PC-3 (cell line): ENCODE measurements at regions not wholly inside any gene's neighbourhood (a gene's known extent, or its start where the extent isn't known, plus 50 kb on each side); places are given as distances from the start of the nearest gene placed in this dataset.
"Not testable (repeated sequence)": the region's sequence is repeated elsewhere in the genome, so short reads cannot be mapped to it uniquely, and the experiment has no call there.

ENCODE experiments used
- ATAC-seq: fragments of 200-7000 bp; cut with Tn5 transposase; 2 replicates; pipeline ENCODE4 v1.9.1; 2020; ENCODE audit warnings: mild to moderate bottlenecking, moderate library complexity
- BruUV-seq: library from RNA; stranded (reverse); fragments of 400-500 nt; replicated peaks from 2 replicates; lab custom pipeline; 2021; lab: Mats Ljungman, UMichigan
- CTCF ChIA-PET: fragments of 300-600 bp; sonication (Branson Sonifier 250); formaldehyde crosslinking; loops from one replicate; lab custom pipeline; 2022; ENCODE audit warnings: antibody characterized with exemption; lab: Charles Lee
- POLR2A ChIA-PET: fragments of 300-600 bp; sonication (Branson Sonifier 250); formaldehyde crosslinking; loops from one replicate; lab custom pipeline; 2022; ENCODE audit warnings: antibody characterized with exemption; ENCODE audit not compliant: unreplicated experiment; lab: Charles Lee
- DNase-seq: peaks from one replicate; pipeline ENCODE4 v3.0.0-alpha.2; 2015
- H2AFZ ChIP-seq: fragments of 300-600 bp; sonication (generic); 2 replicates; pipeline ENCODE4 v1.6.0; 2016; ENCODE audit warnings: antibody characterized with exemption, low read length
- H3F3A ChIP-seq: fragments of 300-600 bp; sonication (generic); one replicate; pipeline ENCODE4 v1.6.0; 2017; ENCODE audit warnings: antibody characterized with exemption, low read length, control low read depth, mild to moderate bottlenecking; ENCODE audit not compliant: unreplicated experiment
- H3K27ac ChIP-seq: fragments of 300-600 bp; sonication (generic); 2 replicates; pipeline ENCODE4 v1.5.1; 2016; ENCODE audit warnings: mild to moderate bottlenecking, low read length
- H3K27me3 ChIP-seq: fragments of 300-600 bp; sonication (generic); 2 replicates; pipeline ENCODE4 v1.6.1; 2016; ENCODE audit warnings: low read length, mixed read lengths
- H3K36me3 ChIP-seq: fragments of 300-600 bp; sonication (generic); 2 replicates; pipeline ENCODE4 v1.6.1; 2016; ENCODE audit warnings: low read depth, mixed run types, low read length, mixed read lengths
- H3K4me1 ChIP-seq: fragments of 300-600 bp; sonication (generic); 2 replicates; pipeline ENCODE4 v1.5.1; 2016; ENCODE audit warnings: low read length; ENCODE audit not compliant: insufficient read depth
- H3K4me2 ChIP-seq: fragments of 300-600 bp; sonication (generic); 2 replicates; pipeline ENCODE4 v1.6.0; 2016; ENCODE audit warnings: low read length
- H3K4me3 ChIP-seq: fragments of 300-600 bp; sonication (generic); 2 replicates; pipeline ENCODE4 v1.5.1; 2016; ENCODE audit warnings: mild to moderate bottlenecking, low read length, mixed read lengths
- H3K79me2 ChIP-seq: fragments of 300-600 bp; sonication (generic); 2 replicates; pipeline ENCODE4 v1.6.1; 2017; ENCODE audit warnings: low read length, mixed read lengths
- H3K9ac ChIP-seq: fragments of 300-600 bp; sonication (generic); 2 replicates; pipeline ENCODE4 v1.6.0; 2016; ENCODE audit warnings: mild to moderate bottlenecking, low read length
- H3K9me2 ChIP-seq: fragments of 300-600 bp; sonication (generic); replicated peaks from 2 replicates; pipeline ENCODE4 v1.6.1; 2016; ENCODE audit warnings: mixed run types, low read length, mixed read lengths
- H3K9me3 ChIP-seq: fragments of 300-600 bp; sonication (generic); 2 replicates; pipeline ENCODE4 v1.6.1; 2016; ENCODE audit warnings: low read length, mixed read lengths
- H4K20me1 ChIP-seq: fragments of 300-600 bp; sonication (generic); 2 replicates; pipeline ENCODE4 v1.6.1; 2016; ENCODE audit warnings: low read length, mixed read lengths
- intact Hi-C: fragments of 100-400 bp; cut with micrococcal nuclease; formaldehyde crosslinking; loops from 2 replicates; pipeline ENCODE4 v1.9.0; 2023

DNA sequence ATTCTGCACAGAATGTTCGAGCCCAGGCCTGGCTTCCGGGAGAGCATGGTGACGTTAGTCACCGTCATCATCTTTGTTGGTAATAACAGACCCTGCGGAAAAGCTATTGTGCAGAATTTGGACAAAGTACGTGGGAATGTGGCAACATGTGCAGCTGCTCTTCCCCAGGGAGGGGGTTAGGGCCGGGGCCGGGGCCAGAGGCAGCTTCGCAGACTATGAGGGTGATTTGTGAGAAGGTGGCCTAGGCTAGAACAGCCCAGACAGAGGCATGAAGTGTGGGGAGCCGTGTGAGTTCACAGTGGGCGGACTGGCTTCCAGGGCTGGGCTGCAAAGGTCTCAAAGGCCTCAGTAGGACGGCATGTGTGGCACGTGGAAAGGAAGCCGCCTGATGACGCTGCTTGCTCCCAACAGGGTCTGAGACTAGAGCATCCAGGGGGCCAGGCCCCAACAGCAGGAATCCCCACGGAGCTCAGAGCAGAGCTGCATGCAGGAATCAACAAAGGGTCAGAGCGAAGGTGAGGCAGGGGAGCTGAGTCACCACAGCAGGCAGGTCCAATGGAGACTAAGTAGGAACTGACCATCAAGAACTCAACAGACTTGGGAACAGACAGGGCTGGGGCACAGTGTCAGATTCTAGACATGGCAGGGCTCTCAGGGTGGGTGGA, 109.2 kb downstream of the NPIPB11 start:
- H4K20me1 ChIP-seq, H3K79me2 ChIP-seq, H3K36me3 ChIP-seq, intact Hi-C loops, H3K9ac ChIP-seq, H3K4me3 ChIP-seq, H2AFZ ChIP-seq, H3K4me1 ChIP-seq, BruUV-seq, CTCF ChIA-PET, POLR2A ChIA-PET, H3K9me3 ChIP-seq, H3K4me2 ChIP-seq, ATAC-seq, H3K9me2 ChIP-seq, H3K27me3 ChIP-seq, DNase-seq, H3K27ac ChIP-seq, H3F3A ChIP-seq: not testable (repeated sequence)

DNA sequence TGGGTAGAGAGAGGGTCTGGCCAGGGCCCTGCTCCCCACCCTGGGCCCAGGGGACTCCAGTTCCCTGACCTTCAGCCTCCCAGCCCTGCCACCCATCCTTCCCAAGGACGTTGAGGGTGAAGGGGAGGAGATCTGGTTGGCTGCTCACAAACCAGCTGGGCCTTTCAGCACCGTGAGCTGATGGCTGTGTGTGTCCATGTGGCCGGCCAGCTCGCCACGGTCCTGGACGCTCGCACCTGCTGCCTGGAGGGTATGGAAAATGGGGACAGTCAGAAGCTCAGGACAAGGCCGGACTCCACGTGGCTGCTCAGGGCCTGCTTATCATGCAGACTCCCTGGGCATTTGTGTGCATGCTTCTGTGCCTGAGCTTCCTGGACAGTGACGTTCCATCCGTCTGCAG, 110.3 kb downstream of the NPIPB11 start:
- H3K4me3 ChIP-seq, H2AFZ ChIP-seq, H3K27me3 ChIP-seq, H3K4me2 ChIP-seq, BruUV-seq, ATAC-seq, POLR2A ChIA-PET, H3K9ac ChIP-seq, H3K27ac ChIP-seq, H3K9me3 ChIP-seq, H3K79me2 ChIP-seq, intact Hi-C loops, H3F3A ChIP-seq, H3K9me2 ChIP-seq, H4K20me1 ChIP-seq, DNase-seq, CTCF ChIA-PET, H3K36me3 ChIP-seq, H3K4me1 ChIP-seq: not testable (repeated sequence)

DNA sequence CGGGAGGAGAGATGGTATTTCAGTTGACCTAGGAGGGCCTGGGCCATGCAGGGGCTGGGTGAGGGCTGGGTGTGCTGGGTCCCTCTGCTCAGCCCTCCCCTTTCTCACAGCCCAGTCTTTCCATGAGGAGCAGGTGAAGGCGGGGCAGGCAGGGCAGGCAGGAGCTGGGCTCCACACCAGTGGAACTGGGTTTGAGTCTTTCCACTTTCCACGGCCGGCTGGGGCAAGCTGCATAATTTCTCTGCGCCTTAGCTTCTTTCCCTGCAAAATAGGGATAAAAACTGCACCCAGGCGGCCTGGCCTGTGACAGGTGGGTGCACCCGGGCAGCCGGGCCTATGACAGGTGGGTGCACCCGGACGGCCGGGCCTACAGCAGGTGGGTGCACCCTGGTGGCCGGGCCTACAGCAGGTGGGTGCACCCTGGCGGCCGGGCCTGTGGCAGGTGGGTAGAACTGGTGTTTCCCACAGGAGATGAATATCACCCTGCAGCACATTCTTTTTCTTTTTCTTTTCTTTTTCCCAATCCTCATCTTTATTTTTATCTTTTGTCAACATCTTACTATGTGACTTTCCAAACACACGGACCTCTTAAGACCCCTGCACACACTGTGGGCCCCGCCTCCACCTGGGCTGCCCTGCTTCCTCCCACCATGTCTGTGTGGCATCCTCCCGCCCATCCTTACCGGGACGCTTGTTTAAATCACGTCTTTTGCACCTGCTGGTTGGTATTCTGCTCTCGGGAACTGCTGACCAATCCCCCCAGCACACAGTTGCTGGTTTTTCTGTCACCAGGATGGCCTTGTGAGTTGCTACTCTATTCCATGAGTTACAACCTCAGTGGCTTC, 111.3 kb downstream of the NPIPB11 start:
- H3K27me3 ChIP-seq, BruUV-seq, H3F3A ChIP-seq, H2AFZ ChIP-seq, H3K4me2 ChIP-seq, H3K9me2 ChIP-seq, H3K36me3 ChIP-seq, DNase-seq, intact Hi-C loops, POLR2A ChIA-PET, H3K9ac ChIP-seq, H3K9me3 ChIP-seq, H3K4me3 ChIP-seq, CTCF ChIA-PET, ATAC-seq, H3K79me2 ChIP-seq, H4K20me1 ChIP-seq, H3K4me1 ChIP-seq, H3K27ac ChIP-seq: not testable (repeated sequence)

DNA sequence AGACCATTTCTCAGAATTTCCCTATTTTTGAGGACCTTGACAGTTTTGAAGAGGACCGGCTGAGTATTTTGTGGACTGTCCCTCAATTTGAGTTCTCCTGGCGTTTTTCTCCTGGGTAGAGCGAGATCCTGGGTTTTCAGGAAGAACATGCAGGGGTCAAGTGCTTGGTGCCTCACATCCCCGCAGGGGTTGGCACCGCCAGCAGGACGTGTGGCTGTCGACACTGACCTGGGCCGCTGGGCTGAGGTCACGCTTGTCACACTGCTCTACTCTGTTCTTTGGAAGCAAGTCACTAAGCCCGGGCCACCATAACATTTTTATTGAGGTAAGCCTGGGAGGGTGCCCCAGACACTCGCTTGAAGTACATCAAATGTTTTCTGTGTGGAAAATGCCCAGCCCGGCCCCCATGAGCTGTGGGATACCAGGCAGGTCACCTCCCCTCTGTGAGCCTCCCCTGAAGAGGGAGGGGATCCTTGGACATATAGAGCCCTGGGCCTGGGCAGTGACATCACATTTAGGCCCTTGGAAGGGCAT, 112.0 kb downstream of the NPIPB11 start:
- H3K4me1 ChIP-seq, H2AFZ ChIP-seq, ATAC-seq, H3K9me3 ChIP-seq, H3K27ac ChIP-seq, BruUV-seq, H3K4me3 ChIP-seq, H3K4me2 ChIP-seq, H3K9ac ChIP-seq, H3F3A ChIP-seq, DNase-seq, intact Hi-C loops, POLR2A ChIA-PET, H3K36me3 ChIP-seq, H4K20me1 ChIP-seq, H3K27me3 ChIP-seq, H3K9me2 ChIP-seq, H3K79me2 ChIP-seq, CTCF ChIA-PET: not testable (repeated sequence)

DNA sequence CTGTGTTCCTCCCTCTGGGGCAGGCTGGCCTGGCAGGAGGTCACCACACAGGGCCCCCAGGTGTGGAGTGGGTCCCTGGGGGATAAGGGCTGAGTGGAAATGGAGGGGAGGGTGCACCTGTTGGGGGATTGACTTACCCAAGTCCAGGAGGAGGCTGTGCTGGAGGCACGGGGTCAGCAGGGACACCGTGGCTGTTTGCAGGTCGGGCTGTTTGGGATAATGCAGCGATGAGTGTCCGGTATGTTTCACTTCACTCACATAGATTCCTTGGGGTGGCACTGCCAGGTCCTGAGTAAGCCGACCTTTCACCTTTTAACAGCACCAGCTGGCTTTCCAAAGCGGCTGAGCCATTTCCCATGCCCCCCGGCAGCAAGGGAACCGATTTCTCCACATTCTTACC, 113.0 kb downstream of the NPIPB11 start:
- BruUV-seq, CTCF ChIA-PET, POLR2A ChIA-PET: not testable (repeated sequence)

DNA sequence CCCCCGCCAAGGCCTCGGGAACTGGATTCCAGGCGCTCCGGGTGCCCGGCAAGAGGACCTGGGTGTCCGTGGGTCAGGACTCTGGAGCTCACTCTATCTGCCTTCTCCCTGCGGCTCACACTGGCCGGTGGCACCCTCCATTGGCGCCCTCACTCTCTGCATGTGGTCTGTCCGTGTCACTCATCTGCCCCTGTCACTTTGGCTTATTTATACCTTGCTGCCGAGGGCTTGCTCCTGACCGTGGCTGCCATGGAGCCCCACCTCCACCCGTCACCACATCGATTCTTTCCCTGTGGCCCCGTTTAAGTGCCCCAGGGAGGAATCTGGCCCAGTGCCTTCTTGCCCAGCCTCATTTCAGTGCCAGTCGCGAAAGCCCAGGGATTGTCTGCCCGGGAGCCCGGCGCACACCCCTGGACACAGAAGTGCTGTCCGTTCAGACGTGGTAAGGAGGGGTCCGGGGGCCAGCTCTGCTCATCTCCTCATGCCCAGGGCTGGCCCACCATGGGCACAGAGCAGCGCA, 113.5 kb downstream of the NPIPB11 start:
- H3K4me1 ChIP-seq, BruUV-seq, H3K79me2 ChIP-seq, POLR2A ChIA-PET, H3K4me3 ChIP-seq, ATAC-seq, H3K9ac ChIP-seq, H4K20me1 ChIP-seq, DNase-seq, H3K4me2 ChIP-seq, intact Hi-C loops, CTCF ChIA-PET, H3K9me3 ChIP-seq, H3F3A ChIP-seq, H3K36me3 ChIP-seq, H3K27ac ChIP-seq, H3K27me3 ChIP-seq, H2AFZ ChIP-seq, H3K9me2 ChIP-seq: not testable (repeated sequence)

More for the DNA sequence above, 113.0 kb downstream of the NPIPB11 start:
- DNase-seq, H2AFZ ChIP-seq, H3K4me2 ChIP-seq, H3K9ac ChIP-seq, H3F3A ChIP-seq, H3K9me3 ChIP-seq, H3K27me3 ChIP-seq, intact Hi-C loops, H3K4me1 ChIP-seq, H3K4me3 ChIP-seq, H3K79me2 ChIP-seq, H4K20me1 ChIP-seq, H3K27ac ChIP-seq, ATAC-seq, H3K9me2 ChIP-seq, H3K36me3 ChIP-seq: not testable (repeated sequence)
